ENCODE measurements at regions not wholly inside any gene's neighbourhood (a gene's known extent, or its start where the extent isn't known, plus 50 kb on each side); places are given as distances from the start of the nearest gene placed in this dataset.

- TF ChIP-seq CTCF (IDR thresholded peaks at IDR 0.05): no peak
- no peak for TF ChIP-seq POLR2A (IDR thresholded peaks at IDR 0.05)
Measured at GRCh38 chr13:22086597-22087330, 415.9 kb downstream of the FGF9 start.
